ENCODE measurements at regions not wholly inside any gene's neighbourhood (a gene's known extent, or its start where the extent isn't known, plus 50 kb on each side); places are given as distances from the start of the nearest gene placed in this dataset.

- intact Hi-C loops (cut with DNase I, micrococcal nuclease), result no loop called here
Observed at GRCh38 chr9:82890401-82890800, 172.5 kb downstream of the RASEF start.

DNA sequence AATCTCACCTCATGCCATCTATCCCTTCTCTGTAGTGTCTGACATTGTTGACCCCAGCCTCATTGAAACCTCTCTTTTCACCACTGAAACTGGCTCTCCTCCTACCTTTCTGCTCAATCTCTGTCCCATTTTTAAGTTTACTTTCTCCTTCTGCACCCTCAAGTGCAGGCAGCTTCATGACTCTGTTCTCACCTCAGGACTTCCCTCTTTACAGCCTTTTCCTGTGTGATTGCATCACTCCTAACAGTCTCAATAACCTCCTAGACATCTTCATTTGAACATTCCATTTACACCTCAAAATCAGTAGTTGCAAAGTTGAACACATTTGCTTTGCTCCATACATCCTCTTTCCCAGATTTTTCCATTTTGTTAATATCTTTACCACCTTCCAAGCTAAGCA, 172.1 kb downstream of the RASEF start:
- DNase-seq (no peak), ATAC-seq (no peak)
- H3K36me3 ChIP-seq (ENCODE audit: low read depth), result no peaks in the 10 kb centered on the region
- TF ChIP-seq, protein P1, sequence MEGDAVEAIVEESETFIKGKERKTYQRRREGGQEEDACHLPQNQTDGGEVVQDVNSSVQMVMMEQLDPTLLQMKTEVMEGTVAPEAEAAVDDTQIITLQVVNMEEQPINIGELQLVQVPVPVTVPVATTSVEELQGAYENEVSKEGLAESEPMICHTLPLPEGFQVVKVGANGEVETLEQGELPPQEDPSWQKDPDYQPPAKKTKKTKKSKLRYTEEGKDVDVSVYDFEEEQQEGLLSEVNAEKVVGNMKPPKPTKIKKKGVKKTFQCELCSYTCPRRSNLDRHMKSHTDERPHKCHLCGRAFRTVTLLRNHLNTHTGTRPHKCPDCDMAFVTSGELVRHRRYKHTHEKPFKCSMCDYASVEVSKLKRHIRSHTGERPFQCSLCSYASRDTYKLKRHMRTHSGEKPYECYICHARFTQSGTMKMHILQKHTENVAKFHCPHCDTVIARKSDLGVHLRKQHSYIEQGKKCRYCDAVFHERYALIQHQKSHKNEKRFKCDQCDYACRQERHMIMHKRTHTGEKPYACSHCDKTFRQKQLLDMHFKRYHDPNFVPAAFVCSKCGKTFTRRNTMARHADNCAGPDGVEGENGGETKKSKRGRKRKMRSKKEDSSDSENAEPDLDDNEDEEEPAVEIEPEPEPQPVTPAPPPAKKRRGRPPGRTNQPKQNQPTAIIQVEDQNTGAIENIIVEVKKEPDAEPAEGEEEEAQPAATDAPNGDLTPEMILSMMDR (IDR thresholded peaks at IDR 0.05), result no peak
- no peaks in the 10 kb centered on the region for H3K9me3 ChIP-seq
- no peak overlapping the region for H3K4me3 ChIP-seq
- intact Hi-C loops (cut with DNase I, micrococcal nuclease), result no loop called here
- H3K4me1 ChIP-seq (ENCODE audit: low read depth), result peaks cover 16% of the 10 kb centered on the region

More at GRCh38 chr9:82890401-82890800, 172.5 kb downstream of the RASEF start:
- Histone ChIP-seq H3K36me3 (ENCODE audit: low read depth) (no peaks in the 10 kb centered on the region), H3K9me3 (no peaks in the 10 kb centered on the region), H3K4me3 (no peak overlapping the region), H3K4me1 (ENCODE audit: low read depth) (peaks cover 12% of the 10 kb centered on the region)
- no peak for DNase-seq
- TF ChIP-seq, protein P1 (IDR thresholded peaks at IDR 0.05), result no peak
- no peak for ATAC-seq

- TF ChIP-seq, protein P1 (IDR thresholded peaks at IDR 0.05), result no peak
- no peak for ATAC-seq
- Histone ChIP-seq H3K9me3 (no peaks in the 10 kb centered on the region), H3K4me3 (no peak overlapping the region), H3K4me1 (ENCODE audit: low read depth) (peaks cover 18% of the 10 kb centered on the region), H3K36me3 (ENCODE audit: low read depth) (no peaks in the 10 kb centered on the region)
- intact Hi-C loops (cut with DNase I, micrococcal nuclease), result no loop called here
- DNase-seq, result no peak
Observed at GRCh38 chr9:82891321-82891720, 171.6 kb downstream of the RASEF start.

DNA sequence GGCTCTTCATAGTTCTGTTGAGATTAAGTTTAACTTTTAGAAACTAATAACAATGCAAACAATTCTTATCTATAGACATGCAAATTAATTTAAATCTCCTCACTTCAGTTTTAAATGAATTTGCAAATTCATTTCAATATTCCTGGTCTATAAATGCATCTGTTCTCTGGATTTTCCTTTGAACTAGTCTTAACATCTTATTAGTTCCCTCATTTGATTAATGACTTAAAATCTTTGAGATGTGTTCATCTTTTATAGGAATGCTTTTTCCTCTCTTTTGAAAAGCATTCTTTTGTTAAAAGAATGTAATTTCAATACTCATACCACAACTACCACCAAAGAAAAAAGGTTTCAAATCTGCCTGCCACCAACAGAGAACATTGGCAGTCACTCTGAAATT, 169.4 kb downstream of the RASEF start:
- ATAC-seq (no peak), DNase-seq (no peak)
- TF ChIP-seq, protein P1 (IDR thresholded peaks at IDR 0.05), result no peak
- Histone ChIP-seq H3K36me3 (ENCODE audit: low read depth) (no peaks in the 10 kb centered on the region), H3K9me3 (no peaks in the 10 kb centered on the region), H3K4me1 (ENCODE audit: low read depth) (peaks cover 20% of the 10 kb centered on the region), H3K4me3 (no peak overlapping the region)
- intact Hi-C loops (cut with DNase I, micrococcal nuclease), result no loop called here

GRCh38 chr9:82894548-82894947, 168.4 kb downstream of the RASEF start:
- intact Hi-C loops (cut with DNase I, micrococcal nuclease), result no loop called here
- H3K4me1 ChIP-seq (ENCODE audit: low read depth), result peaks cover 20% of the 10 kb centered on the region
- no peak overlapping the region for H3K4me3 ChIP-seq
- DNase-seq (no peak), ATAC-seq (no peak)
- H3K9me3 ChIP-seq, result no peaks in the 10 kb centered on the region
- no peaks in the 10 kb centered on the region for H3K36me3 ChIP-seq (ENCODE audit: low read depth)
- TF ChIP-seq, protein P1 (IDR thresholded peaks at IDR 0.05), result no peak
